T-helper 2 cell treated with Interferon-gamma antibody and Interleukin-4, amounts not matched to agents 5 μg/mL and 100 μg/mL, for 36 hours (primary cell): ENCODE measurements at regions not wholly inside any gene's neighbourhood (a gene's known extent, or its start where the extent isn't known, plus 50 kb on each side); places are given as distances from the start of the nearest gene placed in this dataset.

ENCODE experiments used
- DNase-seq: peaks from one replicate; pipeline ENCODE4 v3.0.0; 2021; ENCODE audit warnings: low spot score
- H3K27ac Mint-ChIP-seq: one replicate; pipeline ENCODE4 v1.8.0; 2021; ENCODE audit warnings: mild to moderate bottlenecking, mixed read lengths
- H3K27me3 Mint-ChIP-seq: one replicate; pipeline ENCODE4 v1.8.0; 2021; ENCODE audit warnings: low read depth, mixed read lengths
- H3K36me3 Mint-ChIP-seq: one replicate; pipeline ENCODE4 v1.8.0; 2021; ENCODE audit warnings: low read depth, mixed read lengths
- H3K4me1 Mint-ChIP-seq: one replicate; pipeline ENCODE4 v1.8.0; 2021; ENCODE audit warnings: low read depth, mixed read lengths
- H3K4me3 Mint-ChIP-seq: one replicate; pipeline ENCODE4 v1.8.0; 2022; ENCODE audit warnings: mild to moderate bottlenecking, moderate library complexity, mixed read lengths
- H3K9me3 Mint-ChIP-seq: one replicate; pipeline ENCODE4 v1.8.0; 2021; ENCODE audit warnings: mixed read lengths

- Mint-ChIP-seq H3K4me1 (no peaks in the 10 kb centered on the region), H3K27me3 (no peaks in the 10 kb centered on the region), H3K4me3 (no peak overlapping the region), H3K9me3 (peaks cover 38% of the 10 kb centered on the region), H3K36me3 (no peaks in the 10 kb centered on the region), H3K27ac (no peak overlapping the region)
- DNase-seq, result no peak
Measured at GRCh38 chr6:66866801-66867200, 1159.8 kb upstream of the EYS start.

- Mint-ChIP-seq H3K4me1 (no peaks in the 10 kb centered on the region), H3K9me3 (peaks cover 36% of the 10 kb centered on the region), H3K36me3 (no peaks in the 10 kb centered on the region), H3K4me3 (no peak overlapping the region), H3K27me3 (no peaks in the 10 kb centered on the region), H3K27ac (no peak overlapping the region)
- no peak for DNase-seq
Measured at GRCh38 chr6:66865771-66866170, 1158.7 kb upstream of the EYS start.

- DNase-seq, result no peak
- Mint-ChIP-seq H3K4me1 (no peaks in the 10 kb centered on the region), H3K36me3 (no peaks in the 10 kb centered on the region), H3K27me3 (no peaks in the 10 kb centered on the region), H3K4me3 (no peak overlapping the region), H3K27ac (no peak overlapping the region), H3K9me3 (peaks cover 31% of the 10 kb centered on the region)
Measured at GRCh38 chr6:66861007-66861541, 1154.0 kb upstream of the EYS start.

GRCh38 chr6:66860328-66860727 lies 1153.3 kb upstream of the EYS start:
- H3K4me3 Mint-ChIP-seq, result no peak overlapping the region
- H3K4me1 Mint-ChIP-seq, result no peaks in the 10 kb centered on the region

GRCh38 chr6:66858196-66858595 lies 1151.2 kb upstream of the EYS start:
- no peak for DNase-seq
- Mint-ChIP-seq H3K27me3 (no peaks in the 10 kb centered on the region), H3K9me3 (peaks cover 36% of the 10 kb centered on the region), H3K36me3 (no peaks in the 10 kb centered on the region), H3K4me3 (no peak overlapping the region), H3K27ac (no peak overlapping the region), H3K4me1 (no peaks in the 10 kb centered on the region)

More at GRCh38 chr6:66860328-66860727, 1153.3 kb upstream of the EYS start:
- H3K9me3 Mint-ChIP-seq, result peaks cover 33% of the 10 kb centered on the region
- H3K27ac Mint-ChIP-seq, result no peak overlapping the region
- no peaks in the 10 kb centered on the region for H3K27me3 Mint-ChIP-seq
- H3K36me3 Mint-ChIP-seq, result no peaks in the 10 kb centered on the region
- DNase-seq, result no peak

- H3K9me3 Mint-ChIP-seq, result peaks cover 32% of the 10 kb centered on the region
- no peaks in the 10 kb centered on the region for H3K36me3 Mint-ChIP-seq
- no peak overlapping the region for H3K27ac Mint-ChIP-seq
- H3K27me3 Mint-ChIP-seq, result no peaks in the 10 kb centered on the region
- H3K4me1 Mint-ChIP-seq, result no peaks in the 10 kb centered on the region
- no peak for DNase-seq
- no peak overlapping the region for H3K4me3 Mint-ChIP-seq
Measured at GRCh38 chr6:66854014-66854413, 1147.0 kb upstream of the EYS start.

- H3K4me3 Mint-ChIP-seq, result no peak overlapping the region
Measured at GRCh38 chr6:66851930-66852329, 1144.9 kb upstream of the EYS start.

GRCh38 chr6:66849843-66850242 lies 1142.8 kb upstream of the EYS start:
- DNase-seq, result no peak
- H3K27me3 Mint-ChIP-seq, result no peaks in the 10 kb centered on the region
- H3K36me3 Mint-ChIP-seq, result no peaks in the 10 kb centered on the region
- no peak overlapping the region for H3K4me3 Mint-ChIP-seq
- H3K4me1 Mint-ChIP-seq, result no peaks in the 10 kb centered on the region
- peaks cover 30% of the 10 kb centered on the region for H3K9me3 Mint-ChIP-seq
- no peak overlapping the region for H3K27ac Mint-ChIP-seq

More at GRCh38 chr6:66851930-66852329, 1144.9 kb upstream of the EYS start:
- H3K36me3 Mint-ChIP-seq, result no peaks in the 10 kb centered on the region
- no peaks in the 10 kb centered on the region for H3K4me1 Mint-ChIP-seq
- peaks cover 39% of the 10 kb centered on the region for H3K9me3 Mint-ChIP-seq
- DNase-seq, result no peak
- no peaks in the 10 kb centered on the region for H3K27me3 Mint-ChIP-seq
- no peak overlapping the region for H3K27ac Mint-ChIP-seq

- Mint-ChIP-seq H3K4me1 (no peaks in the 10 kb centered on the region), H3K4me3 (no peak overlapping the region), H3K27me3 (no peaks in the 10 kb centered on the region), H3K27ac (no peak overlapping the region), H3K9me3 (peaks cover 26% of the 10 kb centered on the region), H3K36me3 (no peaks in the 10 kb centered on the region)
- no peak for DNase-seq
Measured at GRCh38 chr6:66848244-66848953, 1141.4 kb upstream of the EYS start.

- H3K27me3 Mint-ChIP-seq, result no peaks in the 10 kb centered on the region
- H3K9me3 Mint-ChIP-seq, result peaks cover 31% of the 10 kb centered on the region
- H3K27ac Mint-ChIP-seq, result no peak overlapping the region
- H3K36me3 Mint-ChIP-seq, result no peaks in the 10 kb centered on the region
- no peak overlapping the region for H3K4me3 Mint-ChIP-seq
- H3K4me1 Mint-ChIP-seq, result no peaks in the 10 kb centered on the region
- DNase-seq, result no peak
Measured at GRCh38 chr6:66838764-66839163, 1131.7 kb upstream of the EYS start.

- Mint-ChIP-seq H3K4me1 (no peaks in the 10 kb centered on the region), H3K27ac (no peak overlapping the region), H3K4me3 (no peak overlapping the region), H3K36me3 (no peaks in the 10 kb centered on the region), H3K9me3 (peaks cover 28% of the 10 kb centered on the region), H3K27me3 (no peaks in the 10 kb centered on the region)
- DNase-seq, result no peak
Measured at GRCh38 chr6:66825539-66825938, 1118.5 kb upstream of the EYS start.

- Mint-ChIP-seq H3K4me1 (no peaks in the 10 kb centered on the region), H3K27me3 (no peaks in the 10 kb centered on the region), H3K27ac (no peak overlapping the region), H3K9me3 (peaks cover 24% of the 10 kb centered on the region), H3K36me3 (no peaks in the 10 kb centered on the region), H3K4me3 (no peak overlapping the region)
- DNase-seq, result no peak
Measured at GRCh38 chr6:66814156-66814555, 1107.1 kb upstream of the EYS start.

GRCh38 chr6:66808771-66809170 lies 1101.7 kb upstream of the EYS start:
- Mint-ChIP-seq H3K27ac (no peak overlapping the region), H3K36me3 (no peaks in the 10 kb centered on the region), H3K27me3 (no peaks in the 10 kb centered on the region), H3K4me3 (no peak overlapping the region), H3K4me1 (no peaks in the 10 kb centered on the region), H3K9me3 (peaks cover 13% of the 10 kb centered on the region)
- no peak for DNase-seq

GRCh38 chr6:66796987-66797386 lies 1090.0 kb upstream of the EYS start:
- Mint-ChIP-seq H3K36me3 (no peaks in the 10 kb centered on the region), H3K4me1 (no peaks in the 10 kb centered on the region), H3K4me3 (no peak overlapping the region), H3K27me3 (no peaks in the 10 kb centered on the region), H3K9me3 (peaks cover 21% of the 10 kb centered on the region), H3K27ac (no peak overlapping the region)
- no peak for DNase-seq

GRCh38 chr6:66788579-66788978 lies 1081.6 kb upstream of the EYS start:
- Mint-ChIP-seq H3K27ac (no peak overlapping the region), H3K36me3 (no peaks in the 10 kb centered on the region), H3K4me1 (no peaks in the 10 kb centered on the region), H3K4me3 (no peak overlapping the region), H3K9me3 (peaks cover 35% of the 10 kb centered on the region), H3K27me3 (no peaks in the 10 kb centered on the region)
- DNase-seq, result no peak
